Left renal pelvis (tissue), 4 donors: ENCODE measurements at regions not wholly inside any gene's neighbourhood (a gene's known extent, or its start where the extent isn't known, plus 50 kb on each side); places are given as distances from the start of the nearest gene placed in this dataset.

Experiments
- DNase-seq, 4 donors: peaks; one replicate each; pipeline ENCODE4 v3.0.0-alpha.2; 2013; ENCODE audit warnings: low read depth in 4 of 4, low spot score in 3 of 4

DNA sequence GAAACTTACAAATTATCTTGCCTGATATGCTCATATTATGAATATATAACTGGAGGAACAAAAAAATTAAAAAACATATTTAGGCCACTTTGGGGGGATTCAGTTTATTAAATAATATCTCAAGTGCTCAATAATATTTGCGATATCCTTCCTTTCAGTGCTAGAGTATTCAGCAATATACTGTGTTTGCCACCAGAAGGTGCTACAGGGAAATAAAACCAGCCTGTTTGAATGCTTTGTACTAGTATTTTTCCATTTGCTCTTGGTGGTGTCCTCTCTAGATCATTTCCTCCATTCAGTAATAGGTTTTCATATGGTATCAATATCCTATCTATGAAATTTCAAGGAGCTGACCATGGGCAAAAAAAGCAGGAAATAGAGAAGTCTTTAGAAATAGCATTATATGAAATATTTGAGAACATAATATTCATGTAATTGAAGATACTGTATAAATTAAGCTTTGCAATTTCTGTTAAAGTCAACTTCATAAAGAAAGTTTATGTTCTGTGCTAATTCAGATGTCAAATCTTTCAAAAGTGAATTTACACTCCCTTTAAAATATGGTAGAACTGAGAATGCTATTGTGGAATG lies 106.2 kb upstream of the NAV3 start:
- DNase-seq = peak in 2 of 4 donors; percentile 10 to 26

DNA sequence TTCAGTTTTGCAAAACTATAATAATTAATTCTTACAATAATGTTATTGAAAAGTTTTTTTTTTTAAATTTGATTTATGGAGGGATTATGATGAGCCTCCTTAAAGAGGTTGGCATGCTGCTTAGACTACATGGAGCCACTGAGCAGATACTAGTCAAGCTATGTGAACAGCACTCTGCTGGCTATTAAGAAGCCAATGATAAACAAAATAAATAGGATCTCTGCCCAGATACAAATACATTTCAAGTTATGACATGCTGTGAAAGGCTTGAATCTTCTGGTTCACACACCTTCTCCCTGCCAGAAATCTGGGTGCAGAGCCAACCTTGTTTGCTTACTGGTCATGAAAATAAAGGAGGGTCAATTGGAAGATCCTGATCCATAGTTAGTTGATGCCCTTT lies 107.4 kb upstream of the NAV3 start:
- no peak for DNase-seq

DNA sequence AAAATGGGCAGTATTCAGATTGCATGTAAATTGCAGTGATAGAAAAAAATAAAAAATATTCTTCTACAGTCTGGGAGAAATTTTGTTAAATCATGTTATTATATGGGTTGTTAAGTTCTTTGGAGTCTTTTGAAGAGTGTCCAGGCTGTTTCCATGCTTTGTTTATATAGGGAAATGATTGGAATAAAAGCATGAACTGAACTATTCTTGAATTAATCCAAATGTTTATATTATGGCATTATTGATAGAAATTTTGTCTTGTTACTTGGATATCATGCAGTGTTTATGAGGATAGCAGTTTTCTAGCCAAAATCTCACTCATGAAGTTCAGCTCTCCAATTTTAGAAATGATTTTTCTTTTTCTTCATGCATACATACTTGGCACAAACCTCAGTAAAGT lies 108.2 kb upstream of the NAV3 start:
- DNase-seq = no peak

DNA sequence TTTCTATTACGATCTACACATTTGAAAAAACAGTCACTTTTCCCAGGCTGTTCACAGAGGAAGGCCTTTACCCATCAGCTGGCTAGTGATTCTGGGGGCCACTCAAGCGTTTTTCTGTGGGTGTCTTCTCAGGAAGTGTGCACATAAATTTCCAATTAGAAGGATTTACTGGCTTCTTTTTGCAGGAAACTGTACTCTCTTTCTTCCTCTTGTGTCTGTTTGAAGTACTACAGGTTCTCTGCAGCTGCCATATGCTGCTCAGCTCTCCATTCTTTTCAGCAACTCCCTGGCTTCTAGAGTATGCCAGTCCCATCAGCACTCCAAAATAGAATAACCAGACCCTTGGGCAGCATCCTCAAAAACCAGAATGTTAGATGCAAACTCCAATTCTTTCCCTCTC lies 110.4 kb upstream of the NAV3 start:
- no peak for DNase-seq

DNA sequence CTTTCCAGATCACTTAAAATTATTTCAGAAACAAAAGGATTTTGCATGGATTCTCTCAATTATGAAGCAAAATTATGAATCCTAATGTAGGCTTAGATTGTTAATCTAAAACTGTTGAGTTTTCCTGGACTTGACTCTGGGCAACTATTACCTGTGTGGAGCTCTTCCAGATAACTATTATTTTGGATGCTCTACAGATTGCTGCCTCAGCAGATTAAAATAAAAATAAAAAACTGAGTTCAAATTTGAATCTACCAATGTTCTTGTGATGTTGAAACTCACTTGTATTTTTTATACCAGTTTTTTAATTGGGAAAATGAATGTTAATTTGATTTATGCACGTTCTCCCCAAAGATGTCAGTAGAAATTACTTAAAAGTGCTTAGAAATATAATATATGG lies 120.5 kb upstream of the NAV3 start:
- no peak for DNase-seq

DNA sequence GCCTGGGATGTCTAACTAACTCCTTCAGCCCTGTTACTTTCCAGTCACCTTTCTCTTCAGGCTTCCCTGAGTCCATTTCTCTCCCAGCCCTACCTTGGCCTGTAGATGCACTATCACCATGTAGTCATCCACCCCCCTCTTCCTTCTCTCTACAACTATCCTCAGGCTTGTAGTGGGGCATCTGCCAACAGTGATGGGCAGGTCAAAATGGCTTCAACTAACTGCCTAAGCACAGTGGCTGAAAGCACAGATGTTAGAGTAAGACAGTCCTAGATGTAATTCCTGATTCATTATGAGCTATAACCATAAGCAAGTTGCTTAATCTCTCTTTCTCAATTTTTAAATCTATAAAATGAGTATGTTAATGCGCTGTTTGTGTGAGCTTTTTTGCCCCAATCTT lies 133.6 kb upstream of the NAV3 start:
- DNase-seq = no peak

DNA sequence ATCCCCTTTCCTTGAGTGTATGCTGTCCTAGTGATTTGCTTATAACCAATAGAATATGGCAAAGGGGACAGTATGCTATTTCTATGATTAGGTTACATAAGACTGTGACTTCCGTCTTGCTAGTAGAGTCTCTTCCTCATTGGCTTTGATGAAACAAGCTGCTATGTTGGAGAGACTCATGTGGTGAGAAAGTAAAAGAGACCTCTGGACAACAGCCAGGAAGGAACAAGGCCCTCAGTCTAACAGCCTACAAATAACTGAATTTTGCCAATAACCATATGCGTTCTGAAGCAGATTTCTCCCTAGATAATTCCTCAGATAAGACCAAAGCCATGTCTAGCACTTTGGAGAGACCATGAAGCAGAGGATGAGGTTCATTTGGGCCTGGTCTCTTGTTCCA lies 134.5 kb upstream of the NAV3 start:
- DNase-seq = no peak

DNA sequence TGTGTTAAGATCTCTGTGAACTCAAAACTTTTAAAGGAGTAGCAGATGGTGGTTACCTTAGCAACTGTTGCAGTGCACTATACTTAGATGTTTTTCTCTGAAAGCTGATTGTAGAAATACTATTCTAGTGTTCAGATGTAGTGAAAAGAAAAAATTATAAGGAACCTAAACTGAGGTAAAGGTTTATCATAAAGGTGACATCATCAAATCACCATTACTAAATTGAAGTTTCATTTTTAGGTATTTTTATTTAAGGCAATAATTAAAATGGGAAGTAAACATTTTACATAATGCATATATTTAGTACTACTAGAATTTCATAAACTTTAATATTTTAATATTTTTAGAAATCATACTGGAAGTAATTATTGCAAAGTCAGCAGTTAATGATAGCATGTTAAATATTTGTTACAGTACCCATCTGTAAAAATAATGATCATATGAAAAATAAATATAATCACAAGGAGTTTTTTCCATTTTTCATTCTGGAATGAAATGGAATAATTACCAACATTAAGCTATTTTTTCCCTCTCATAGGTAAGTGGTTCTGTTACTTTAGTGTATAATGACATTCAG lies 141.1 kb upstream of the NAV3 start:
- DNase-seq = no peak

DNA sequence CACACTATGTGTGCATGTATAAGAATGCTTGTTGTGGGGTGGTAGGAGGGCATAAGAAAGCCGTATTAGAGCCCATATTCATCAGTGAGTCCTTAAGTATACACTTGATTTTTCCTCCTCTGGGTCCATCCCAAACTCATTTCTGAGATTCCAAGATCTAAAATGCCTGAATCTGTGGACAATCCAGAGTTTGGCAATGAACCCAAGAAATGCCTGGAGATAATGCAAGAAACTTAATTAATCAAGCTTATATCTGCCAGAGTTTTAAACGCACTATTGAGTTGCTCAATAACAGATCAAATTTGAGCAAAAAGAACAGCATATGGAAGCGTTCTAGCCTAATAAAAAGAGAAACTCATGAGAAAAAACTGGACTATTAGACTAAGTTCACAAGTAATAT lies 143.4 kb upstream of the NAV3 start:
- DNase-seq = no peak

DNA sequence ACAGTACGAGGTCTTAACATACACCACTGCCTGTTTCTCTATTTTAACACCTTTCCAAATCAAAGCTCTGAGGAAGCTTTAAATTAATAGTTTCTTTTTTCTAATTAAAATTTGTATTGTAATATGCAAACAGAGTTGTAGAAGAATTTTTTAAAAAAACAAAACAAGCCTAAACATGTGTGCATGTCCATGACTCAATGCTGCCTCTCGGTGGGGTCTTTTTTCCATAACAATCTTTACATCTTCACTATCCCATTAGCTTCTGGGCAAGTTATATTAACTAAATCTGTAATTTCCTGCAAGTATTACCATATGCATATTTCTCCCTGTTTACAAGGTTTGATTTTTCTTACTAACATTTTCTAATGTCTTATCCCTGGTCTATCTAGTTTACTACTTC lies 143.9 kb upstream of the NAV3 start:
- no peak for DNase-seq

DNA sequence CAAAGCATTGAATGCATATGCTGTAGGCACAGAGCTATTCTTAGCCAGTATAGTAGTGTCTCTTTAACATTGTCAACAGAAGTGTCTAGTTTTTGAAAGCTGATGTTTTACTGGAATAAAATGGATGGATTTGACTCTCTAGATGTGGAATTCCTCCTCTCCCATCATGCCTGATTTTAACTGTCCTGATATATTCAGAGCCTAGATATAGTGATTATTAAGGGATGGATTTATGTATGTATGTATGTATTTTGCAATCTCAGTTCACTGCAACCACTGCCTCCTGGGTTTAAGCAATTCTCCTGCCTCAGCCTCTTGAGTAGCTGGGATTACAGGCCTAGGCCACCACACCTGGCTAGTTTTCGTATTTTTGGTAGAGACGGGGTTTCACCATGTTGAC lies 144.8 kb upstream of the NAV3 start:
- DNase-seq = no peak

DNA sequence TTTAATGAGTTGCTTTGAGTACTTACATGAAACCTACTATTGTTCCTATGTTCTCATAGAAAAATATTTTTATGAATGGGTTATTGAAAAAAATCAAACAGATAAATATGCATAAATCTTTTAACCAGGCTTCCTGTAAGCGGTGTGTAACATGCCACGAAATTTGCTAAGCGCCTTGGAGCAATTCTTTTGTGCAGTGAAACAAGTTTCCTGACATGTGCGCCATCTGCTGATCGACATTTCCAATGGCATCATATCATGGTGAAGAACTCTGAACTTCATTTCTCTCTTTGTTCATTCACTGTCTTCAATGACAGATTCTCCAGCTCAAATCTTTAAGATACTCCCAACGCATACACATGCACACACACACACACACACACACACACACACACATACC lies 145.6 kb upstream of the NAV3 start:
- DNase-seq = peak; percentile 19 to 50 (median 44)

DNA sequence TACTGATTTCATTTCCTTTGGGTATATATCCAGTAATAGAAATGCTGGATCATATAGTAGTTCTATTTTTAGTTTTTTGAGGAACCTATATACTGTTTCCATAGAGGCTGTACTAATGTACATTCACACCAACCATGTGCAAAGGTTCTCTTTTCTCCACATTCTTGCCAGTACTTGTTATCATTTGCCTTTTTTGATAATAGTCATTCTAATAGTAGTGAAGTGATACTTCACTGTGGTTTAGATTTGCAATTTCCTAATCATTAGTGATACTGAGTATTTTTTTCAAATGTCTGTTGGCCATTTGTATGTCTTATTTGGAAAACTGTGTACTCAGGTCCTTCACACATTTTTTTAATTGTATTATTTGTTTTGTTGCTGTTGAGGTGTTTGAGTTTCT lies 148.2 kb upstream of the NAV3 start:
- DNase-seq = no peak

DNA sequence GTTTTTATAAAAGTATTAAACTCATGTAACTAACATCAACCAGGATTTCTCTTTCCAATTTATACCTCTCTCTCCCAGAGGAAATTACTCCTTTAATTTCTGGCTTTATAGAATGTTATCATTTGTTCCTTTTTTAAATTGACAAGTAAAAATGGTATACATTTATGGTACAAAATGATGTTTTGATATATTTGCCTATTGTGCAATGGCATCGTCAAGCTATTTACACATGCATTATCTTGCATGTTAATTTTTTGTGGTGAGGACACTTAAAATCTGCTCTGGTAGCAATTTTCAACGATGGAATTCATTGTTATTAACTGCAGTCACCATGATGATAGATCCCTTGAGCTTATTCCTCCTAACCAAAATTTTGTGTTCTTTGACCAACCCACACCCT lies 149.0 kb upstream of the NAV3 start:
- DNase-seq = no peak

DNA sequence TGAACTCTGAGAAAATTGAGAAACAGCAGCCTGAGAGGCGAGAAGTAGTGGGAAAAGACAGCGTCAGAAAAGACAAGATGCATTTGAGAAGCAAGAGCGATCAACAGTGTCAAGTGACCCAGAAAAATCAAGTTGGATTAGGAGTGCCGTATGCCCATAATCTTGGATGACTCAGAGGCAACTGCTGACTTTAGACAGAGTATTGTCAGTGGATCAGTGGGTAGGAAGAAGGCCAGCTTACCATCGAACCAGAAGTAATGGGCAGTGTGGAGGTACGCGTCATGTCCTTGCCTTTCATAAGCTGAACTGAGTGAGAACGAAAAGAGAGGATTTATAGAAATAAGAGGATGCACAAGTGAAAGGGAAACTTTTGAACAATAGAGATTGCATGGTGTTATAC lies 151.0 kb upstream of the NAV3 start:
- no peak for DNase-seq

DNA sequence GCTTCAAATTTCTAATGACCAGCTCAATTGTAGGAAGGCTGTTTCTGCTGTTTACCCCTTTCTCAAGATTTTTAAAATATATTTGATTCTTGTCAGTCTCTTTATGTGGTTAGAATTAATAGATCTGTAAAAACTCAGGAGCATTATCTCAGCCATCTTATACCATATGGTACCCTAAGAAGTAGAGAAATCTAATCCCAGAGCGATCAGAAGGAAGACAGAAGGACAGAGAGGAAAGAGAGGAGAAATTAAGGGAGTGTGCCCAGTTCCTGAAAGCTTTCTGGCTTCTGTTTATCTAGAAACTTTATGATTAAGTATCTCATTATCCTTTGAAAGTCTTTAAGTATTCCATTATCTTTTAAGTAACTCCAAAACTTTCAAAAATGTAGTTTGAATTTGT lies 152.1 kb upstream of the NAV3 start:
- DNase-seq = no peak

DNA sequence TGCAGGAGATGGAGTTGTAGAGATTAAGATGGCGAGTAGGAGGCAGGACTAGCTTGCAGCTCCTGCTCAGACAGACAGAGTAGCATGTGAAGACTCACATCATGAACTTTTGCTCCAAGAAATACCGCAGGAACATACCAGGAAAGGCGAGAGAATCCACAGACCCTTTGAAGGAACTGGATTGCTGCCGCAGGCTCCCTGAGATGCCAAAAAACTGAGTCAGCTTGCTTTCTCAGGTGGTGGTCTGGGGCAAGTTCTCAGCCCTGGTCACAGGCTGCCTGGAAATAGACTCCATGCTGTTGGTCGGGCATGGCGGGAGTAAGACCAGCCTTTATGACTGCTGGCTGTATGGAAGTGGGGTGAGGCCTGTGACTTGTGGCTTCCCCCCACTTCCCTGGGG lies 163.6 kb upstream of the NAV3 start:
- DNase-seq = no peak

DNA sequence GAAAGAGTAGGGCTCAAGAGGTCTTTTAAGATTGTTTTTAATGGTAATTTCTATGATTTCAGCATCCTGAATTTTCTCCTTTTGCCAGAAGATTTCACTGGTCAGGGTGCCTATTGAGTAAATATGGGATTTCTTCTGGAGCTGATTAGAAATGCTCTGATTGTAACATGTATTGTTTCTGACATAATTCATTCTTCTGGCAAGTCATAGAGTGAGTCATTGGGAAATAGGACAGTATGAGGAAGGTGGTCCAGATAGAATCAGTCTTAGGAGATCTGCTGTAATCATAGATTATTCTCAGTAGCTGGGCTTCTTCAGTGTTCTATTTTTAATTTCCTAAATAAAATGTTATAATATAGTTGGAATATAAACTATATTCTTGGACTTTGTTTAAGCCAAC lies 182.0 kb upstream of the NAV3 start:
- no peak for DNase-seq

DNA sequence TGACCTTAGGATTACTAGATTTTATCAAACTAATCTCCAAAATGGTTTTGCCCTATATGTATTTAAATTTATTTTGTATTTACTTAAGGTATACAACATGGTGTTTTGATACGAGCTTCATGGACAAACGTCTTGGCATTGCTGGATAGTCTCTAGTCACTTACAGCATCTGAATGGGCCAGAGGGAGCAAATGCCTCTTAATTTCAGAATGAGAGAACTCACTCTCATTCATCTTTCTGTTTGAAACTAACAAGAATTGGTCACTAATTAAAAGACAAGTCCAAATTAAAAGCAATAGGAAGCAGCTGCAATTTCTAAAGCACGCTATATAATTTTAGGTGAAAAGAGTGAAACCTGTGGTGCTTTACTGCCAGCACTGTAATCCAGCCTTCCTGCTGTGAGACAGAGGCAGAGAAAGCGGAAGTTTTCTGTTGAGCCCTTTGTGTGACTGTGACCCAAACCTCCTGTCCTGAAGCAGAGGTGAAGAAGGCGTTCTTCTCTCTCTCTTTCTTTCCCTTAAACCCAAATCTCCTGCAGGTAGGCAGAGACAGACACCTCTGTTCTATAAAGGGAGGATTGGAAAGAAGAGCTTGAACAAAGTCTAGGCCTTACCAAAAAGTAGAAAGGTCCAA lies 184.6 kb upstream of the NAV3 start:
- no peak for DNase-seq

DNA sequence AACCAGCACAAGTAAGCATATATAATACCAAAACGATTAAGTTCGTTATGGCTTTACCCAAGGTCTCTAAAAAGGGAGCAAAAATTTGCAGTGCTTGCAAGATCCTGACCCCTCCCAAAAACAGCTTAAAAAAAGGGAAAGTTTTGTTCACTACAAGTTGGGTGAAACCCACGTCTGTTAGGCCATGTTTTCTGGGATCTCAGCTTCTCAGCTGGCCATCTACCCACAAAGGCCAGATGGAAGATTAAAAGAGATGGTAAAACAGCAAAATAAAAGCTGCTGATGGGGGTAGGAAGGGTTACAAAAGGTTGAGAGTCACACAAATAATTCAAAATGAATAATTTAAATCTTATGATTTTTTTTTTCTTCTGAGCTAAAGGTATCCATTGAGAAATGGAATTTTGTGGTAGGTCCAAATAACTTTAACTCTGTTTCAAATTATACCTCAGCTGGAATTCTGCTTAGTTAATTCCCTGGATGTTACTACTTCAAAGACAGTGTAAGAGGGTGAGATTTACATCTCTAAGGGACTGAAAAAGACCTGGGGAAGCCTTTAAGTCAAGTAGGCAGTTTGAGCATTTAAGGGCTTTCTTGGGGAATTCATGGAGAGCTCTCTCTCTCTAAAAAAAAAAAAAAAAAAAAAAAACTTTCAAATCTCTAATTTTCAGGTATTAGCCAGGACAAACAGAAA lies 185.6 kb upstream of the NAV3 start:
- DNase-seq = no peak

DNA sequence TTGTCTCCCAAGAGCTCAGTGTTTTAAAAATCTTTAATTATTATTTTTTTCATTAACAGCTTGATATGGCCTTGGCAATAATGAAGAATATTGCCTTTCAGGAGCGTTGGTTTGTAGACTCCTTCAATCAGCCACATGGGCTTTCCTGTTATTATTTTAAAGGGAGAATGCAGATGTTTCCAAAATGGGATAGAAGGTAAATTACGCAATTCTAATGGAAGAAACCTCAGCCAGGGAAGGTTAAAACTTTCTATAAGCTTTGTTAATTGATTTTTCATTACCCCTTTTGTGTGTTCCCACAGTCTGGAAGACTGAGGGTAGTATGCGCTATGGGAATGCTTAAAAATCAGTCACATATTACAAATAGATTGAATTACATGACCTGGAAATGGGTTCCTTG lies 188.4 kb upstream of the NAV3 start:
- DNase-seq = no peak

DNA sequence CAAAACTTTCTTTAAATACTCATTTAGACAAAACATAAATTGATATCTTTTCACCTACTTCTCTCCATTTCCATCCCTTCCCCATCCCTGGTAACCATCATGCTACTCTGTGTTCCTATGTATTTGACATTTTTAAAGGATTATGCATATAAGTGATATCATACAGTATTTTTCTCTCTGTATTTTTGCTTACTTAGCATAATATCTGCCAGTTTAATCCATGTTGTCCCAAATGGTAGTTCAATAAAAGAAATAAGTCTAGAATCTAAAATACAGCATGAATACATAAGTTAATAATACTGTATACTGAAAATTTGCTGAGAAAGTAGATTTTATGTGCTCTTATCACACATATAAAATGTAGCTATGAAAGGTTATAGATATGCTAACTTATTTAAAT lies 190.3 kb upstream of the NAV3 start:
- DNase-seq = no peak
